HFFc6 (cell line): ENCODE measurements at regions not wholly inside any gene's neighbourhood (a gene's known extent, or its start where the extent isn't known, plus 50 kb on each side); places are given as distances from the start of the nearest gene placed in this dataset.

Experiments used
- DNase-seq: peaks from one replicate; pipeline ENCODE4 v3.0.0-alpha.2; 2018
- H3K27ac Mint-ChIP-seq: 2 replicates; pipeline ENCODE4 v1.8.0; 2020; ENCODE audit warnings: mild to moderate bottlenecking, mixed read lengths
- H3K27me3 Mint-ChIP-seq: 2 replicates; pipeline ENCODE4 v1.8.0; 2021; ENCODE audit warnings: mild to moderate bottlenecking, moderate library complexity, mixed read lengths; ENCODE audit not compliant: insufficient read depth
- H3K36me3 Mint-ChIP-seq: 2 replicates; pipeline ENCODE4 v1.8.0; 2021; ENCODE audit warnings: low read depth, mixed read lengths
- H3K4me1 Mint-ChIP-seq: 2 replicates; pipeline ENCODE4 v1.8.0; 2020; ENCODE audit warnings: low read depth, mixed read lengths
- H3K4me3 Mint-ChIP-seq: 2 replicates; pipeline ENCODE4 v1.8.0; 2020; ENCODE audit warnings: mild to moderate bottlenecking, moderate library complexity, mixed read lengths
- H3K9me3 Mint-ChIP-seq: 2 replicates; pipeline ENCODE4 v1.8.0; 2020; ENCODE audit warnings: mild to moderate bottlenecking, mixed read lengths
- TF ChIP-seq, protein P1 (sequence below): fragments of 200-600 bp; sonication (generic); IDR thresholded peaks from 2 replicates; pipeline ENCODE4 v1.5.0; 2021; ENCODE audit warnings: antibody characterized with exemption, mild to moderate bottlenecking

DNA sequence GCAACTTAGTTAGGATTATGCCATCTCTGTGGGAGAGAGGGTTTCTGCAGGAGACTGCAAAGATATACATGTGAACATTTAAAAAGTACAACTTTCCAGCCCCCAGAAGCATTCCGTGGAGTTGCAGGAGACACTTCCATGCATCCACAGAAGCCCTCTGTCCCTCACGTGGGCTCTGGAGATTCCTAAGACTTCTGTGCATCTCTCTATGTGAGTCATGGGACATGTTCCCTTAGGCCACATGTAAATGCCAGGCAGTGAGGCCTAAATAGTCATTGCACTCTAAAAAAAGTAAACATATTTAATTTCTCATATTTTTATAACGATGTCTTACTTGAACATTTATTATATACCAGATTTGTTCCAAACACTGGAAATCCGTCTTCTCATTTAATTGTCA is 126.5 kb upstream of the ROPN1 start:
- Mint-ChIP-seq H3K4me1 (peaks cover 51% of the 10 kb centered on the region), H3K36me3 (no peaks in the 10 kb centered on the region; the same call in 1 of the 2 replicates), H3K9me3 (no peaks in the 10 kb centered on the region), H3K27ac (peak overlapping the region; percentile 80), H3K4me3 (peak overlapping the region; percentile 77), H3K27me3 (no peaks in the 10 kb centered on the region; the same call in none of the 2 replicates)
- TF ChIP-seq, protein P1, sequence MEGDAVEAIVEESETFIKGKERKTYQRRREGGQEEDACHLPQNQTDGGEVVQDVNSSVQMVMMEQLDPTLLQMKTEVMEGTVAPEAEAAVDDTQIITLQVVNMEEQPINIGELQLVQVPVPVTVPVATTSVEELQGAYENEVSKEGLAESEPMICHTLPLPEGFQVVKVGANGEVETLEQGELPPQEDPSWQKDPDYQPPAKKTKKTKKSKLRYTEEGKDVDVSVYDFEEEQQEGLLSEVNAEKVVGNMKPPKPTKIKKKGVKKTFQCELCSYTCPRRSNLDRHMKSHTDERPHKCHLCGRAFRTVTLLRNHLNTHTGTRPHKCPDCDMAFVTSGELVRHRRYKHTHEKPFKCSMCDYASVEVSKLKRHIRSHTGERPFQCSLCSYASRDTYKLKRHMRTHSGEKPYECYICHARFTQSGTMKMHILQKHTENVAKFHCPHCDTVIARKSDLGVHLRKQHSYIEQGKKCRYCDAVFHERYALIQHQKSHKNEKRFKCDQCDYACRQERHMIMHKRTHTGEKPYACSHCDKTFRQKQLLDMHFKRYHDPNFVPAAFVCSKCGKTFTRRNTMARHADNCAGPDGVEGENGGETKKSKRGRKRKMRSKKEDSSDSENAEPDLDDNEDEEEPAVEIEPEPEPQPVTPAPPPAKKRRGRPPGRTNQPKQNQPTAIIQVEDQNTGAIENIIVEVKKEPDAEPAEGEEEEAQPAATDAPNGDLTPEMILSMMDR = no peak
- peak; percentile 64 for DNase-seq

DNA sequence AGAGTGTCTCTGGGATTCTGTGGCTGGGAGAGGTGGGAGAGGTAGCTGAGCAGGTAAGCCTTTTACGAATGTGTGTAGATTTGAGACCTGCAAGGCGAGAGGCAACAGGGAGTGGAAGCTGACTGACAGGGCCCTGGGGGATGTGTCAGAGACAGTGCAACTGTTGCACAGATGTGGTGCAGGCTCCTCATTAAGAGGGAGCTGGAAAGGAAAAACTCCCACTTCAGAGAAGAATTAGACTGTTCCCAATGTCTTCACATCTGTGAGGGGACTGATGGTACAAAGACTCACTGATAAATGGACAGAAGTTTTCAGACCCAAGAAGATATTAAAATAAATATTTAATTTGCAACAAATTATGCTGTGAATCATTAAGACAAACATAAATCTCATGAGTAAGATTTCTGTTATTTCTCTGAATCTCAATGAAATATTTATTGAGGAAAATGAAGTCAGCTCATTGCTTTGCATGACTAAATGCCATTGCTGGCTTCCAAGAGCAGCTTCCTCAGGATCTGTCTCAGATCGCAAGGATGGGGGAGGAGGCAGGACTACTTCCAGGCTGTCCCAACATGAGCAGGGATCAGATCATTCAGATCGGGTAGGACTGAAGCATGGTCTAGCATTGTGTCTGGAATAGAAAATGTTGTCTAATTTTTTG is 127.3 kb upstream of the ROPN1 start:
- peak; percentile 87 for DNase-seq
- peak overlapping the region; percentile 80 for H3K27ac Mint-ChIP-seq
- no peaks in the 10 kb centered on the region; the same call in 1 of the 2 replicates for H3K36me3 Mint-ChIP-seq
- H3K4me1 Mint-ChIP-seq = peaks cover 51% of the 10 kb centered on the region
- peak overlapping the region; percentile 68 for H3K4me3 Mint-ChIP-seq
- TF ChIP-seq, protein P1 = no peak
- H3K9me3 Mint-ChIP-seq = no peaks in the 10 kb centered on the region
- peaks cover 5% of the 10 kb centered on the region for H3K27me3 Mint-ChIP-seq

DNA sequence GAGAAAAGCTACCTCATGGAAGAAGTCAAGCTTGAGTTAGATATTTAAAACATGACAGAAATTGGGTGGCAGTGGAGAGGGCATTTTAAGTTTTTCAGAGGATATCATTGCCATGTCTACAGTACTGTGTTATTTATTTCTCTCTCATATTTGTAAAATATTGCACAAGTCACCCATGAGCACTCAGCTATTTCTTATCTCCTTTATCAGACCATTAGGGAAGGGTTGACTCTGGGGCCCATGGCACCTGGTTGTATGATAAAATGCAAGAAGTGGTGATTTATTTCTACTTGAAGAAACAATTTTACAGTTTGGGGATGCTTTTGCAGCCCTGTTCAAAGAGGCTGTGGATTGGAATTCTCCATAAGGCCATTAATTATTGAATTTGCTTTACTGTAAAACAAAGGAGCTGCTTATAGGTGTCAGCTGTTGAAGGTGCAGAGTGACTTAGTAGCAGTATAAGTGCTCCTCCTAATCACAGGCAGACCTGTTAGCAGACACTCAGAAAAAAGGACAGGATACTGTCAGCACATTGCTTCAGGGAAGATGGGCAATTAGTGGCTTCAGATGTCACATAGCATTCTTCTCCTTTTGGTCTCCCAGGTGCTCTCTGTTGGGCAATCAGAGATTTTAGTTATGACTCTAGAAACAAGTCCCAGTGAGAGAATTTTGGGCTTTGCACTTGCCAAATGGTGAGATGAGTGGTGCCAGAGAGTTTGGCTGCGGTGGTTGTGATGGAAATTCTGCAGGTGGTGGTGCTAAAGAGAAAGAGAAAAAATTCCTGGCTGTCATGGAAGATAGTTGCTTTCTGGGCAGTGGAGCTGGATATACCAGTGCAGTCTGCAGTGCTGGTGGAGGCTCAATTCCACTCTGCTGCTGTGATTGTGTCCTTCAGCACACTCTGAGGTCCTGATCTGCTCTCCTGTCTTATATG is 129.7 kb upstream of the ROPN1 start:
- H3K4me1 Mint-ChIP-seq = peaks cover 44% of the 10 kb centered on the region
- H3K27me3 Mint-ChIP-seq = peaks cover 5% of the 10 kb centered on the region
- no peak overlapping the region for H3K27ac Mint-ChIP-seq
- no peak for DNase-seq
- H3K4me3 Mint-ChIP-seq = no peak overlapping the region
- H3K9me3 Mint-ChIP-seq = no peaks in the 10 kb centered on the region
- no peaks in the 10 kb centered on the region for H3K36me3 Mint-ChIP-seq
- TF ChIP-seq, protein P1 = no peak

DNA sequence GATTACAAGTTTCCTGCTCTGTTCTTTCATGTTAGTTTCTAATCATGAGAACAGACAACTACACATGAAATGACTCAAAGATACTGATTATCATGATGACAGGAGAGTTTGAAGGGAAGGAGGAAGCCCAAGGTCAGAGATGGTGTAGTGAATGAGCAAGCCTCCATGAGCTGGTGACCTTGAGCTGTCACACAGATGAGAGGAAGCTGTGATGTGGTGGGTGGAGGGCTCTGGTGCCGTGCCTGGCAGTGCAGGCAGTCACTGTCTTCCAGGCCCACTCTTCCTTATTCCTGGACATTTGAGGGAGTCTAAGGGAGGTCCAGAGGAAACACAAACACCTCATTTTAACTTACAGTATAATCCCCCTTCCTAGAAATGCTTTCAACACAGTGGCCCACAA is 133.4 kb upstream of the ROPN1 start:
- H3K9me3 Mint-ChIP-seq = no peaks in the 10 kb centered on the region
- peaks cover 8% of the 10 kb centered on the region for H3K4me1 Mint-ChIP-seq
- H3K4me3 Mint-ChIP-seq = no peak overlapping the region
- no peak for DNase-seq
- H3K36me3 Mint-ChIP-seq = no peaks in the 10 kb centered on the region
- TF ChIP-seq, protein P1 = no peak
- peaks cover 5% of the 10 kb centered on the region for H3K27me3 Mint-ChIP-seq
- no peak overlapping the region for H3K27ac Mint-ChIP-seq

DNA sequence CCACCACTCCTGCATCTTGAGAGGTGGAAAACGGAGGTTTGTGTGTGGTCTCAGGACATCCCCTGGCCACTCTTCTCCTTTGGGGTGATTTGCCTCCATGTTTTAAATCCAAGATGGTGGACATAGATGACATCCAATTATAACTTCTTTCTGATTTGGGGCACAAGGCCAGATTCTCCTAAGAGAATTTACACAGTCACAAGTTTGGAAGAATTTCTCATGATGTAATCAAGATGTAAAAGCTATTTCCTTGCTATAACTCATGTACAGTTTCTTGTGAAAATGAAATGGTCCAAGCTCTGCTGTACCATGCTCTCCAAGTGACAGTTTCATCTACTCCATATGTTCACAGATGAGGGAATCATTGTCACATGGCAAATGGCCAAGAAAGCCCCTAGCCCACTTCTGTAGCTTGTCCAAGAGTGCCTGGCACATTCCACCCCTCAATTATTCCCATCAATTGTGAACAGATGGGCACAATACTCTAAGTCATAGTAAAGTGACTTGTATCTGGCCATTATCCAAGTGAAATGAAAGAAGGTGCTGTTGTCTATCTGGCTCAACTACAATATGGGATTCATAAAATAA is 134.6 kb upstream of the ROPN1 start:
- Mint-ChIP-seq H3K27me3 (peaks cover 8% of the 10 kb centered on the region), H3K27ac (no peak overlapping the region), H3K4me3 (no peak overlapping the region), H3K4me1 (peaks cover 6% of the 10 kb centered on the region; the same call in 1 of the 2 replicates), H3K9me3 (no peaks in the 10 kb centered on the region), H3K36me3 (no peaks in the 10 kb centered on the region)
- TF ChIP-seq, protein P1 = no peak
- DNase-seq = no peak
